NCI-H226 (cell line): ENCODE measurements at regions not wholly inside any gene's neighbourhood (a gene's known extent, or its start where the extent isn't known, plus 50 kb on each side); places are given as distances from the start of the nearest gene placed in this dataset.
A peak's percentile ranks its signal among the peaks of the same experiment; 100 is the strongest.

Source experiments
- DNase-seq: peaks from one replicate; pipeline ENCODE4 v3.0.0-alpha.2; 2015

DNA sequence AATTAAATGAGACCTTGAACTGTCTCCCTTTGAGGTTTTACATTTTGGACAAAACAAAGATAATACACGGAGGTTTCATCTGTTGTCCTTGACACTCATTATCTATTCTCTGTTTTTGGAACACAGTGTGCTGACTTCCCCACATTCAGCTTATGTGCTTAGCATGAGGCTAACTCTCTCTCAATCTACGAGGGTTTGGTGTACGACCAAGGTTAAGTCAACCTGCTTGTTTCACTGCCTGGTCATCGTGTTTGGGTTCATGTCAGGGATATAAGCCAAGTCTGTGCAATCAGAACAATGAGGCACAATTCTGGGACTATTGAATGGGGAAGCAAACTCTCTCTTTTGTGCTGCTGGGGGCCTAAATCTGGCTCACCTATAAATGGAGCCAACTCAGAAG is 328.5 kb upstream of the USP25 start:
- DNase-seq, result no peak

DNA sequence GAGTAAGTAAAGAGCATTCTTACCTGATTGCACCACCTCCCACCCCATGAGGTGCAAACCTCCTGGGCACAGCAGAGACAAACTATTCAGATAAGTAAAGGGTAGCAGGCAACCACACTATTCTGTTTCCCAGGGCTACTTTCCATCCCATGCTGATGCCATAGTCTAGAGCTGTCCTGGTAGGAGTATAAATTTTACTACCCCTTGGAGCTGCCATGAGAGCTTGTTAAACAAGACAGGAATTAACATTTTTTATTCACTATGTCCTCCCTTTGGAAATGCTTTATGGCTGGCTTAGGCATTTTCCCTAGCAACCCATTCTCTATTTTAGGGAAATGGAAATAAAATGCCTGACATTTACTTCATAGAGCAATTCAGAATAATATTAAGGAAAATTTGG is 324.6 kb upstream of the USP25 start:
- DNase-seq, result no peak

DNA sequence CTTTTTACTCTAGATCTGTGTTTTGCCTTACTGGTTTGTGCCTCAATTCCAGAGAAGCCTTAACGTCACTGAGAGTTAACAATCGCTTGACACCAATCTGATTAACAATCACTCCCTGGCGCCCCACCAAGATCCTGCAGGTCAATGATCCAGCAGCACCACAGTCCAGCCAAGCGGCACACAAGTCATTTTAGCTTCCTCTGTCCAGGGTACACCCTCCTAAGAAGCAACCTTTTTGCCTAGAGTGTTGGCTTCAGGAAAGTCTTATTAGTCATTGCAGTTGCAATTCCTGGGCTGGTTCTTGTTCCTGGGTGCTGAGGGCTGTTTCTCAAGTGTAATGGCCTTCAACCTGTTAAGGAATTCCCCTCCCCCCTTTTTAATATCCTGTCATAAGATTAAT is 323.0 kb upstream of the USP25 start:
- DNase-seq, result no peak

DNA sequence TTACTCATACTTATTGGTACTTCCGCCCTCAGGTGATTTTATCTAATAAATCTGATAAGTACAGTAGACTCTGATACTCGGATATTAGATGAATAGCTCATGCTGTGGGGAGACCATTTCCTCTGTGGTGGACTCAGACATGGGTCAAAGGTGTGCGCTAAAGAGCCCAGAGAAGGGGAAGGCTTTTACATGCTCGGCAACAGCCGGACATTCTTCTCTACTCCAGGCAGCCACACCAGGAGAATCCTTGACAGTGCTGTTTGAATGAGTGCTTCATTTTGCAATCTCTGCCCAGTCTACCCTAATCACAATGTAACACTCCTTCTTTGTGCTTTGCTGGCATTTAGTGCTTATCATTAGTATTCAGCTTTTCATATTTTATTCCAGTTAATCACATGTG is 322.2 kb upstream of the USP25 start:
- DNase-seq, result no peak

DNA sequence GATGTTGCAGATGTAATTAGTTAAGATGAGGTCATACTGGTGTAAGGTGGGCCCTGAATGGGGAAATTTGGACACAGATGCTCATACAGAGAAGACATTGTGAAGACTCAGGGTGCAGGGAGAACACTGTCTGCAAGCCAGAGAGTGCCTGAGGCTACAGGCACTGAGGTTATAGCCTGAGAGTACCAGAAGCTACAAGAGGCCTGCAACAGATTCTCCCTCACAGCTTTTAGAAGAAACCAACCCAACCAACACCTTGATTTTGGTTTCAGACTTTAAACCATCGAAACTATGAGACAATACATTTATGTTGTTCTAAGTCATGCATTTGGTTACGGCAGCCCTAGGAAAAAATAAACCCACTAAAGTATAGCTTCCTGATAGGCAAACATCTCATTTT is 321.7 kb upstream of the USP25 start:
- no peak for DNase-seq

DNA sequence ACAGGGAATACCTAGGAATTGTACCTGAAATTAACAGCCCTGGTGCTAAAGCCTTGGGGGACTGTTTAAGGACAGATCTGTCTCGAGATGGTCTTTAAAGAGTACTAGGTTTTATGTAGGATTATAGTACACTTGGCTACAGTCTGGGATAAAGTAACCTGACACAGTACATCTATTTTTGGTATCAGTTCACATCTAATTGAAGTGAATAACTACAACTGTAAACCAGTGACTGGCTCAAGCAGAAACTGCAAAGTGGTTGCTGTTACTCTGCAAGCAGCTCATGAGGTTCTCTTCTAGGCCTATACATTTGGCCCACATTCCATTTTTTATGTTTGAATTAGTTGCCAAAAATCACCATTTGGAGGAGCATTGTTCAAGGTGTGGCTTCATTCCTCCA is 320.8 kb upstream of the USP25 start:
- DNase-seq, result no peak

DNA sequence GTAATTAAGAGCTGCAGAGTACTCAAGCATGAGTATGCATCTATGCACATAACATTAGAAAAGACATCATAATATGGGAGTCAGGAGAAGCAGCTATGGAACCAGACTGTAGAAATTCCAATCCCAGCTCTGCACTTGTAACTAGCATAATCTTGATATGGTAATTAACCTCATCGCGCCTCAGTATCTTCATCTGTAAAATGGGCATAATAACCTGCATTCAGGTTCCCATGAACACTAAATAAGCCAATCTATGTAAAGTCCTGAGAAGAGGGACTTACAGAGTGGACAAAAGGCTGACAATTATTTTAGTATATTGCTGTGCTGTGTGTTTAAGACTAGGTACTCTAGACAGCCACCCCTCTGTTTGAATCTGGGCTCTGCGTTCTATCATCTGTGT is 318.9 kb upstream of the USP25 start:
- no peak for DNase-seq

DNA sequence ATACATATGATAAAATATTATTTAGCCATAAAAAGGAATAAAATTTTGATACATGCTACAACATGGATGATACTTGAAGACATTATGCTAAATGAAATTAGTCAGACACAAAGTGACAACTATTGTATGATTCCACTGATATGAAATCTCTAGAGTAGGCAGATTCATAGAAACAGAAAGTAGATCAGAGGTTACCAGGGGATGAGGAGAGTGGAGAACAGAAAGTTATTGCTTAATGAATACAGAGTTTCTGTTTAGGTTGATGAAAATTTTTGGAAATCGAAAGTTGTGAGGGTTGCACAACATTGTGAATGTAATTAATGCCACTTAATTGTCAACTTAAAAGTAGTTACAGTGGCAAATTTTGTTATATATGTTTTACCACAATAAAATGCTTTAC is 315.7 kb upstream of the USP25 start:
- no peak for DNase-seq

DNA sequence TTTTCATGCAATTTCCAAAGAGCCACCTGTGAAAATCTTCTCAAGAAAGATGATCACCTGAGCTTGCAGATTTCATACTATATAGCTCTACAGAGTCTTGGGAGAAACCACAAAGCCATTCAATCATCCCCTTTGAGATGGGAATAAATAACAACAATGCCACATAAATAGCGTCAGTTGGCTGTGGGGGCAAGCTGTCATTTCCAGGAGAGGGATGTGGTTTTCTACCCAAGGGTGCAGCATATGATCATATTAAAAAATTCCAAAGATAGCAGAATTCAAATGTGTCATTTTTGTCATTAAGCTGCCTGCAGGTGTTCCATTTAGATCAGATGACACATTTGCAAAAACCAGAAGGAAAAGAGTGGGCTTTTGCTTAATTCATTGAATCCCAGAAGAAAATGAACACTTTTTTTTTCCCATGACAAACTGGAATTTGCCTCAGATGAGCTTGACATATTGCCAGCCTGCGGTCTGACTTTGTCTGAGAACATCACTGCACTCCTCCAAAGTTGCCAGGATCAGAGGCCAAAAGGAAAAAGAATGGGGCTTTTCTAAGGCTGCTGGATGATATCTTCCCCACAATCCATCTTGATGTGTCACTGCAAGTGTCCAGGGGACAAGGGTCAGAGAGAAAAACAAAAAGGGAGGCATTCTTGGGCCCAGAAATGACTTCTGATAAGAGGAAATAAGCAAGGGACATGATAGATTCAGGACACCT is 314.1 kb upstream of the USP25 start:
- DNase-seq, result peak; percentile 29

DNA sequence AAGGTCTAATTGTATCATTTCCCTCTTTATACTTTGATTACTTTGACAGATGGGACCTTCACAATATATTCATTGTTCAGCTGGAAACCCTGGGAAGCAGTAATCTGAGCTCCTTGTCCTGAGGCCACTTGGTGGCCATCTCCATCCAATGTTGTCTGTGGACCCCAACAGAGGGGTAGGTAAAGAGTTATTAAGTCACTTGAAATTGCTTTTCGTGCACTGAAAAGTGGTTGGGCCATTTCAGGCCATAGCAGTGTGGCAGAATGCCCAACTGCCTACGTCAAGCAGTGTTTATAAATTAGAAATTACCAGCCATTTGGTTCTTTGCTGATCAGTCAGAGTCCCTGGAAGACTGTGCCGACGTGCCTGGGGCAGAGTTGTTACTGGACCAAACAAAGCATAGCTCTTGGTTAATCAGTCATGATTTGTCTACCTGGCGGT is 308.3 kb upstream of the USP25 start:
- DNase-seq, result no peak

DNA sequence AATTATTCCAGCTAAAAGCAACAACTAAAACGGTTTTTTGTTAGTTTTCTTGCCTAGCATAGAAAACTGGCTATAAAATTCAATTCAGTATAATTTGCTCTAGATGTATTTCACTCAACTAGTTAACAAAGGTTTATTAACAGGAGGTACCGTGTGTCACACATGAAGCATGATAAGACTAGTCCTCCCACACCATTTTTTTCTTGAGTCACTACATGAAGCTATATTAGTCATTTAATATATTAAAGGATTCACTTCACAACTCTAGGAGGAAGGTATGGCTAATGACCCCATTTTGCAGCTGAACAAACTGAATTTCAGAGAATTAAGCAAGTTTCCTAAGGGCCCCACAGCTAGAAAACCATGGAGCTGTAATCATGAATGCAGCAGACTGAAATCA is 307.8 kb upstream of the USP25 start:
- DNase-seq, result peak; percentile 7

DNA sequence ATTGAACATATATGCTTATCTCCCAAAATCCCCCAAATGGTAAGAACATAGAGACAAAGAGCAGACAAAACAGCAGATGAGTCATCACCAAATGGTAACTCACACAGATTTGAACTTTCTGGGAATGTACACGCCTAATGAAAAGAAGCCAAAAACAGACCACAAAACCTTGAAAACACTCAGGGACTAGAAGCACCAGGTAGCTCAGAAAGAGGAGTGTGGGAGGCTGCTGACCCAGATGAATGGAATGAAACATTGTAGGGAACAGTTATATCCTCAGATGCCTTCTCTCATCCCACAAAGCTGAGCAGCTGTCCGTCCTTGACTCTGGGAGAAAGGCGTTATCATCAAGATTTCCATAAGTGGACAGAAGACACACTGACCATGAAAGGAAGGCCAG is 307.0 kb upstream of the USP25 start:
- DNase-seq, result peak; percentile 84

DNA sequence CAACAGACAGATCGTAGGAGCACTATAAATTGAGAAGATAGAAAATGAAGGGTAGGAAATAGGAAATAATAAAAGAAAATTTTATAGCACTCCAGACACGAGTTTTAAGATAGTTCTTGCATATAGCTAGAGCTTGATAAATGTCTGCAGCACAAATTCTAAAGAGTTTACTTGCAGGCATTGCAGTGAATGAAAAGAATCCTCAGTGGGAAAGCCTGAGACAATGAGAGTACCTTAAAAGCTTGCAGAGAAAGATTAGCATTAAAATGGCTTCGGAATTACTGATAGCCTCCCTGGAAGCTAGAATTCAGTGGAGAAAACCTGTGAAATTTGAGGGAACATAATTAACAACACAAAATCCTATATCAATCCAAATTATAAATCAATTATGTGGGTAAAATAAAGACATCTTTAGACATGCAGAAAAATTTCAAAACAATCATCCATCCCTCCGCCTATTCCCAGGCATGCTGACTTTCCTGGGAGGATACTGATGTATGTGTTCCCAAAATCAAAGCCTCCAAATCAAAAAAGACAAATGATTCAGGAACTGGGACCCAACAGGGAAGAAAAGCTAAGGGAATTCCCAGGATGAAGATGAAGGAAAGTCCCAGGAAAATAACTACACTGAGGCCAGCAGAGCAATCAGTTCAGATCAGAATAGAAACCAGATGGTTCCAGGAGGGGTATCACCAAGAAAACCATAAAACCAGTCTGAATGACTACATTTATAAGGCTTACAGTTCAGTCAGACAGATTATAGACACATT is 305.9 kb upstream of the USP25 start:
- DNase-seq, result no peak

DNA sequence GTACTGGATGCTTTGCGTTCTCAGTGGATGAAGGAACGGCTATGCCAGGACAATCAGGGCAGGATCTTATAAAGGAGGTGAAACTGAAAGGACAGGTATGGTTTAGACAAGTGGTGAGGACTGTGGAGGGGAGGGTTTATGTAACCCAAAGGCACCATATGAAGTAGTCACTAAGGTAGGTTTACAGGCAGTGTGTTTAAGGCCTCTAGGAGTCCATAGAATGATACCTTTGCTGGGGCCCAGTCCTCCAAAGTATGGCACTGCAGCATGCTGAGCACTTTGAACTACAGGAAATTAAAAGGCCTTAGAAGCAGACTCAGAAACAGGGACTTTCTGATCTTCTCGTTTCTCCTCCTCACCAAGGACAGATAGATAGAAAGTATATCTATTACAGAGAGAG is 304.7 kb upstream of the USP25 start:
- no peak for DNase-seq

DNA sequence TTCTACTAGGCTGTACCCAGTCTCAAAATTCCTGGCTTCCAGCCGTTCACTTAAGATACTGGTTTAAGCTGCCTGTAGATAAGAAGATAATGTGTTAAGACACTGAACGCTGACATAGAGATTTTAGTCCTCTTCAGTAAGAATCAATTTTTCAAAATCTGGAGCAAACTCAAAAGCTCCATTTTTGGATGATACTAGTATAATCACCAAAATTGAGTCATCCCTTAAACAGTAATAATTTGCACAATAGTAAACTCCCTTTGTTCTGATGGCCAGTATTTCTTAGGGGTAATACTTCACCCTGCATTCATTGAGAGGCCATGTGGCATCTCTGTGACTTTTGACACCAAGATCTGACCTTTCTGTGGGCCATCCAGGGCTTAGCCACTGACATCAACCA is 299.8 kb upstream of the USP25 start:
- no peak for DNase-seq

DNA sequence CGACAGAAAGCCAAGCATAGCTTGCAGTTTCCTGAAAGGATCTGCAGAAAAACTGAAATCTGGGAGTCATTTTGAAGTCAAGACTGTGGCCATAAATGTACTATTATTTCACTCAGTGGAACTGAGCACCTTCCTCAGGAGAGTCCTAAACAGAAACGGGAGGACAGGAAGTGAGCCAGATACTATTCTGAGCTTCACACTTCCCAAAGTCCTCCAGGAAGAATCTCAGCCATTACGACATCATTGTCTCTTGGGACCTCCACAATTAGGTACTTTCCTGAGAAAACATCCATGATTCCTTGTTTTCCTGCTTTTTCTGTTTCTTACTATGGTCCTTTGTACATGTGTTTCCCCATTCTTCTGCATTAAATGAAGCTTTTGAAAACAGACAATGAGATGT is 299.2 kb upstream of the USP25 start:
- no peak for DNase-seq

DNA sequence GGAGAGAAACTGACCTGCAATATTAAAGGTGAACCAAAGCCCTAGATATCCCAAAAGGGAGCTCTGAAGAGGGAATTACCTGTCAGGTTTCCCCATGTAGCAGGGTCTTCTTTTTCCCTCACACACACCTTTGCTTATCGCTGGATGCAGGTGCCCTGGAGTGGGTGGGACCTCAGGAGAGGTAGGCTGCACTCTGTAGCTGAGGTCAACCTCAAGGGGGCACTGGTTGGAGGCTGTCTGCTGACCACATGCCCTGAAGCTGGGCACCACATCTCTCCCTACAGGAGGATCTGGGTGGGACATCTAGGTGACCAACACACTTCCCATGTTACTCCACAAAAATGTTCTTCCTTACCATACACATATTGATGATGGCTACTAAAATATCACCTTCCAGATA is 298.7 kb upstream of the USP25 start:
- DNase-seq, result no peak

DNA sequence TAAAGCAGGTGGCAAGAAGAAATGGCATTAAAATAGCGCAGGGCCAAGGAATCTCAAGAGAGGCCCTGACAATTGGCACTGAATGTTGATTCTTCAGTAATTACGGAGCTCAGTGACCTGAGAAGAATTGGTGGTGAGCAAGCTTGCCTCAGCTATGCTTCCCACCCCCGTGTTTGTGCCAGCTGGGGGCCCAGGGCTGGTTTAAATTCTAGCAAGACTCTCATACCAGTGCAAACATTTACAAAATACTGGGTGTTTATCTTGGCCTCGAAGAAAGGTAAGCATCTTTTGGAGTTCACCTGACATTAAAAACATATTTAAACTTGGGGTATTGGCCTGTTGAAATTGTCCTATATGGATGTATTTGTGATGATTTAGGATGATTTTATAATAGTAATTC is 296.7 kb upstream of the USP25 start:
- DNase-seq, result no peak

DNA sequence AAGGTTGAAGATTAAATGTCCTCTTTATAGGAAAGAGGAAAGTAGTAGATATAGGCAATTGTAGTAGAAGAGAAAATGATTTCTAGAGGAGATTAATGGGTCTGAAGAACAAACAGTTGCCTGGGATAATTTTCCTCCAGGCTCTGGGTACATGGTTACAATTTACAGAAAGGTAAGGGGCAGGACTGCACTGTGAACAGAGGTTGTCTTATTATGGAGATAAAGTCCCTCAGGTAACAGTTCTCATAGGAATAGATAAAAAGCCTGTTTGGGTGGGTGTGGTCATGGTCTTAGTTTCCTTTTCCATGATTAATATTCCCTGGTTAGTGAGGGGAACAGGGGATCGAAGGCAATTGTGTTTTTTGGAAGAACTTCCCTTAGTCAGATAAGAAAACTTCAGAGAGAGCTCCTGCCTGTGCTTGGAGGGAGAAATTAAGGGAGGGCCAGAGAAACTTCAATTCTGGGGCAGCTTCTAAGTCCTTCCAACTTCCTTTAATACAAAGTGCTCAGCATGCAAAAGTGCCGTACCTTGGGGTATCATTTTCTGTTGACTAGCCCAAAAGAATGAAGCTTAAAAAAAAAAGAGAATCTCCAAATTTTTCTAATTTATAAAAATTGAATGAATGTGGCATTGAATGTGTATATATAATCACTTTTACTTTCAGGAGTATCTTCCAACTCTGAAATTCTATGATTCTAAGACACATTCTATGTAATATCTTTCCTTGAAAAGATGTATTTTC is 295.4 kb upstream of the USP25 start:
- no peak for DNase-seq

DNA sequence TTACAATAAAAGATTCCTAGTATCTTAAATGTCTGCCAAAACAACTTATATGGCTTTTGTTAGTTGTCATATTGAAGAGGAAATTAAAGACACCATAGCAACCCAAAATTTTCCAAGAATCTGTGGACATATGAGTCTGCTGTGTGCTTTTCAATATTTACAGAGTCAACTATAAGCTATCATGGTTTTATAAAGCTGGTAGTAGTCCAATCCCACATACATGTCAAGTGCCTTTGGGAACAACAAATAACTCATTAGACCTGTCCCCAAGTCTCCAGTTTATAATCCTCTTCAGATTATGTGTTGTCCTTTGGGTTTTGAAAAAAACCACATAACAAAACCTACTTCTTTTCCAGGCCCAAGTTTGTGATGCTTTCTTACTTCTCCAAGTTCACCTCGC is 293.8 kb upstream of the USP25 start:
- DNase-seq, result no peak

DNA sequence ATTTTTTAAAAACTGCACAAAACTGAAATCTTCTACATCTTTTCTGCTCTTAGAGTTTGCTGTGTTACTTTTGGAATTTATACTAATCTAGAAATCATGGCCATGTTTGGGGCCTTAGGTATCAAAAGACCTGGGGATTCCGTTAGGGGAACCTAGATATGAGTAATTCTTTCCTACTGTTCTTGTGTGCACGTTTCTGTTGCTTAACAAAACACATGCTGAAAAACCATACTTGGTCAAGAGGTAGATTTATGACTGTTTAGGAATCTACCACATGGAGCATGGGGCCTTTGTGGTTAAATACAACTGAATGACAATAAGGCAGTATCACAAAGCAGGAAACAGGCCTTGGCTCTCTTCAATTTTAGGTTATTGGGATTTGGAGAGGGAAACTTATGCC is 291.9 kb upstream of the USP25 start:
- DNase-seq, result peak; percentile 28

DNA sequence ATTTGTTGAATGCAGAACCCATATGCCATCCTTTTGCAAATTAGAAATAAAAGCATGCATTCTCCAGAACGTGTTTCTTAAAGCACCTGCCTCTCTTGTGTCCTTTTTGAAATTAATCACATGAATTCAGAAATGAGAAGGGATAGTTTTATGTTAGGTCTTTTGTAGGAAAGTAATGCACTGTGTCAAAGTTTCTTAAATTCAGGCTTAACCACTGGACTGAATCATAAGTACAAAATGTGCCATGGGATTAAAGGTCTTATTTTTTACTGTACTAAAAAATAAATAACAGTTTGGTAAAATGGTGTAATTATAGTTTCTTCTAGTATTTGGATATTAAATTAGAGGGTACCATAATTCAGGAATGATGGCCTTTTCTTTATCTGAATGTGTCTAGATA is 290.1 kb upstream of the USP25 start:
- DNase-seq, result no peak

DNA sequence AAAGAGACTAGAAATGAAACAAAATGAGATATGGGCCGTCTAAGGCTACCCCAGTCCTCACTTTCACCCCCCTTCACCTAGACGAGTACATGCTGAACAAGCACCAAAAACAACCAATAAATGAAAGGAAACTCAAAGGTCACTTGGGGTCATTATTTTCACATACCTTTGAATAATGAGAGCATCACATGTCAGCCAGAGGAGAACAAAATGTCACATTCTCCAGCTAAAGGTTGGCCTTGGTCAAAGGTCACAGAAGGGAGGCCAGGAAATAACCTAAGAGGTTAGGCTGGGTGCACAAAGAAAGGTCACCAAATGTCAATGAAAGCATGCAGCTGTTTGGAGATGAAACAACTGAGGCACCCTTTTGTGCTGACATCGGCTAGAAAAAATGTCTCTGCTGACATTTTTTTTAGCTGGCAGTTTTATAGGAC is 288.7 kb upstream of the USP25 start:
- no peak for DNase-seq

DNA sequence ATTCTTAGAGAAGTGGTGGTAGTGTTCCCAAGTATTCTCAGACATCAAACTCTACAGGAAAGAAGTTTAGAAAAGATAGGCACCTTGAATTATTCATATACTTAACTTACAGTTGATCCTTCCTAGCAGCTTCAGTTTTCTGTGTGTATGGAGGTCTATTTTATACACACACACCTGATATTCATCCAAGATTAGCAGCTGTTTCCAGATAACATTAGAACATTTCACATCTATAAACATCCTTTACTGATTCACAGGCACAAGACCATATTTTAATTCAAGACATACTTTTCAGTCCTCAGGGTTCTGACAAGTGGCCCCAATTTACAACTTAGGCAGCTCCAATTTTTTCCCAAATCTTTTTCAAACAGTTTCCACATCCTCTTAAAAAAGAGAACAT is 287.8 kb upstream of the USP25 start:
- DNase-seq, result no peak
